ACC112 (cell line): ENCODE measurements at regions not wholly inside any gene's neighbourhood (a gene's known extent, or its start where the extent isn't known, plus 50 kb on each side); places are given as distances from the start of the nearest gene placed in this dataset.

Source experiments
- H2AFZ ChIP-seq: fragments of 200-600 bp; sonication (generic); one replicate; pipeline ENCODE4 v1.6.0; 2017; ENCODE audit warnings: antibody characterized with exemption, low read length; ENCODE audit not compliant: unreplicated experiment
- H3K27ac ChIP-seq: fragments of 200-600 bp; sonication (generic); 2 replicates; pipeline ENCODE4 v1.5.1; 2014; ENCODE audit warnings: low read depth, mild to moderate bottlenecking, antibody characterized with exemption, low read length, moderate library complexity
- H3K27me3 ChIP-seq: fragments of 200-600 bp; sonication (generic); 2 replicates; pipeline ENCODE4 v1.6.1; 2014; ENCODE audit warnings: mild to moderate bottlenecking, antibody characterized with exemption, low read length, moderate library complexity, mixed read lengths; ENCODE audit not compliant: insufficient read depth
- H3K36me3 ChIP-seq: fragments of 200-600 bp; sonication (generic); 2 replicates; pipeline ENCODE4 v1.6.1; 2016; ENCODE audit warnings: mild to moderate bottlenecking, antibody characterized with exemption, low read length, moderate library complexity, mixed read lengths; ENCODE audit not compliant: insufficient read depth
- H3K4me1 ChIP-seq: fragments of 200-600 bp; sonication (generic); one replicate; pipeline ENCODE4 v1.6.1; 2016; ENCODE audit warnings: low read length, mixed read lengths; ENCODE audit not compliant: insufficient read depth, unreplicated experiment, control insufficient read depth
- H3K4me3 ChIP-seq: fragments of 200-600 bp; sonication (generic); 2 replicates; pipeline ENCODE4 v1.5.1; 2014; ENCODE audit warnings: mild to moderate bottlenecking, low read depth, low read length
- H3K79me2 ChIP-seq: fragments of 200-600 bp; sonication (generic); one replicate; pipeline ENCODE4 v1.6.0; 2016; ENCODE audit warnings: low read length; ENCODE audit not compliant: control insufficient read depth, unreplicated experiment, insufficient read depth

DNA sequence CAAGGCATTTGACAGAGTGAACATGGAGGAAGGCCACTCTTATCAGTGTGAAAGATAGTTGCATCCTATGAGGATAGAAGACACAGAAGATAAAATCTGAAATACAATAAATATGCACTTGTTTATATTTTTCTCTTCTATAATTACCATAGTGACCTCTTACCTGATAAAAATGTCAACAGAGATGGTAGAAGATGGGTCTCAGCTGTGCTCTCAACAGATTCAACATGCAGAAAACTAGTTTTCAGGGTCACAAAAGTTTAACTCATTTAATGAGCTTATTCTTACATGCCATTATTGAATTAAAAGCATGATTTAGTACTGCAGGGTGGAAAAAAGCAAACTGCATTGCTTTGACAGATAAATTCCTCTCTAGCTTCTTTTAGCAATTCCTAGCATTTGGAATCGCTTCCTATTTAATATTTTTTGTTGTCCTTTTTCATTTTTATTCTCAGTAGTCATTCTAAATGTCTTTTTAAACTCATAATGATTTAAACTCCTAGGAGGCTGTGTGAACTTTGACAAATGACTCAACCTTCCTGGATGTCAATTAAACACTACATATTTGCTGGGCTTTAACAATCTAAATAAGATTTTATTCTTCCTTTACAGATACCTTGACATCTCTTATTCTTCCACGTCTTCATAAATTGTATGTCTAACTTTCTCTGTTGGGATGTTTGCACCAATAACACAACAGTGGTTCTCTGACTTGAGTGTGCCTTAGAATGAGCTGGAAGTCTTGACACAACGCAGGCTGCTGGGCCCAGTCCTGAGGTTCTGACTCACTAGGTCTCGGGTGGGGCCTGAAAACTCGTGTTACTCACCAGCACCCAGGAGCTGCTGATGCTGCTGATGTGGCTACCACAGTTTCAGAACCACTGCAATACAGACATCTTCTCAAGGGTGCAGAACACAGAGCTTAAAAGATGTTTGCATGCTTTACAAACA, 565.5 kb upstream of the IGFBP3 start:
- Histone ChIP-seq H3K27me3 (no peaks in the 10 kb centered on the region), H2AFZ (peak overlapping the region; percentile 62), H3K27ac (peak overlapping the region; percentile 71), H3K4me1 (peaks cover 27% of the 10 kb centered on the region), H3K36me3 (no peaks in the 10 kb centered on the region), H3K79me2 (no peaks in the 10 kb centered on the region), H3K4me3 (peak overlapping the region; percentile 27; the same call in 1 of the 2 replicates)

DNA sequence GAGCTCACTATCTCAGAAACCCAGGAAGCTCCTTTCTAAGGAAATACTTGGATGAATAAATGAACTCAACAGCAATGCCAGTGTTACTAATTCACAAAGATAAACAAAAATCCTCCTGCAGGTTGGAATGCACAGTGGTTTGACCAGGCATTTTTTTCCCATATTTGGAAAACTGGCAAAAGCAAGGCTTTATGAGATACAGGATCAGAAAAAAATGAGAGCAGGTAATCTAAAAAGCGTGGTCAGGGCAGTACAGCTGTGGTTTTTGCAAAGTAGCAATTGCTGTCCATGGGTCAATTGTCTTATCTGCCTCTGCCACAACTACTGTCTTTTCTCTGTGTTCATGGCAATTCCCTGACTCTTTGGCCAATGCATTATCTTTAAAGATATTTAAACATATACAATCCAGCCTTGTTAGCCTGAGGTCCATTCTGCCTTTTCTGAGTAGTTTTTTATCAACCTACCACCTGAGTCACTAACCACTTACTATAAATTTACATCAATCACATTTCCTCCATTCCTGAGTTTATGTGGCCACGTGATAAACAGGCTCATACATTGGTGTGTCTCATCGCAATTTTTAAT, 564.5 kb upstream of the IGFBP3 start:
- no peak overlapping the region for H3K4me3 ChIP-seq
- H3K79me2 ChIP-seq: no peaks in the 10 kb centered on the region
- H2AFZ ChIP-seq: no peak overlapping the region
- H3K27me3 ChIP-seq: no peaks in the 10 kb centered on the region
- H3K36me3 ChIP-seq: no peaks in the 10 kb centered on the region
- H3K4me1 ChIP-seq: peaks cover 27% of the 10 kb centered on the region
- H3K27ac ChIP-seq: peak overlapping the region; percentile 71

DNA sequence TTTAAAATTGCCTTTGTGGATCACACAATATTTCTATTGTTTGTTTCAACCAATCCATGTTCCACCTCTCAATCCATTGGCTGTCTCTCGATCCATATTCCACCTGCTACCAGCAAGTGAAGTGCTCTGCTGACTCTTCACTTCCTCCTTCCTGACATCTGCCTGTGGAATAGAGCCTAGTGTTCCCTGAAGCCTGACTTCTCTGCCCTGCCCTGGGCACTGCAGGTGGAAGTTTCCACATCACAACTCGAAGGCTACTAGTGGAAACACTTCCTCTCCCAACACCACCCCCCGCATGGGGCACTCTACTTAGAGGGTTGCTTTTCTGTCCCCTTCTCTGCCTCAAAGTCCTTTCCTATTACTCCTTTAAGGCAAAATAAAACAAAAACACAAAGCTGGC, 563.8 kb upstream of the IGFBP3 start:
- no peak overlapping the region for H2AFZ ChIP-seq
- no peak overlapping the region for H3K27ac ChIP-seq
- H3K36me3 ChIP-seq: no peaks in the 10 kb centered on the region
- no peaks in the 10 kb centered on the region for H3K79me2 ChIP-seq
- no peaks in the 10 kb centered on the region for H3K27me3 ChIP-seq
- H3K4me1 ChIP-seq: peaks cover 24% of the 10 kb centered on the region
- H3K4me3 ChIP-seq: no peak overlapping the region

GRCh38 chr7:46480619-46481018, 559.5 kb upstream of the IGFBP3 start:
- H3K4me3 ChIP-seq: no peak overlapping the region

DNA sequence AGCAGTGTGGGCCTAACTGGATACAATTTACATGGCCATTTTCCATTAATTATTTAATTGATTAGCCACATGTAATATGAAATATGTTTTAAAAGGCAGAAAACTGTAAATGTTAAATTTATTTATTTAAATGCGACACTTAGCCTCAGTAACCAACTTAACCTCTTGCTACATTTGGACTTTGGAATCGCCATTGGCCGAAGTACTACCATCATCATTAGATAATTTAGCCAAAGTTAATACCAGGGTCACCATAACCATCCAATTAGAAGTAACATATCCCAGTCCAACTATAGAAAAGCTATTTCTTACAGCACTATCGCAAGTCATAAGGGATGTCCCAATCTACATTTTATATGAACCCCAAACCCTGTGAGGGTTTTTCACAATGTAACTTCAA, 558.6 kb upstream of the IGFBP3 start:
- no peaks in the 10 kb centered on the region for H3K27me3 ChIP-seq
- peaks cover 3% of the 10 kb centered on the region for H3K4me1 ChIP-seq
- H2AFZ ChIP-seq: no peak overlapping the region
- no peaks in the 10 kb centered on the region for H3K79me2 ChIP-seq
- H3K27ac ChIP-seq: no peak overlapping the region
- no peak overlapping the region for H3K4me3 ChIP-seq
- no peaks in the 10 kb centered on the region for H3K36me3 ChIP-seq

More at GRCh38 chr7:46480619-46481018, 559.5 kb upstream of the IGFBP3 start:
- Histone ChIP-seq H3K4me1 (peaks cover 8% of the 10 kb centered on the region), H3K36me3 (no peaks in the 10 kb centered on the region), H3K27me3 (no peaks in the 10 kb centered on the region), H3K79me2 (no peaks in the 10 kb centered on the region), H2AFZ (no peak overlapping the region), H3K27ac (no peak overlapping the region)

- no peak overlapping the region for H3K4me3 ChIP-seq
- no peaks in the 10 kb centered on the region for H3K79me2 ChIP-seq
- no peak overlapping the region for H2AFZ ChIP-seq
- no peak overlapping the region for H3K27ac ChIP-seq
- H3K27me3 ChIP-seq: no peaks in the 10 kb centered on the region
- no peaks in the 10 kb centered on the region for H3K36me3 ChIP-seq
- H3K4me1 ChIP-seq: peaks cover 3% of the 10 kb centered on the region
These were observed 557.0 kb upstream of the IGFBP3 start for GRCh38 chr7:46478046-46478445.

- H3K27me3 ChIP-seq: no peaks in the 10 kb centered on the region
- H3K79me2 ChIP-seq: no peaks in the 10 kb centered on the region
- no peak overlapping the region for H3K4me3 ChIP-seq
- H3K36me3 ChIP-seq: no peaks in the 10 kb centered on the region
- no peak overlapping the region for H3K27ac ChIP-seq
- H3K4me1 ChIP-seq: no peaks in the 10 kb centered on the region
- H2AFZ ChIP-seq: no peak overlapping the region
These were observed 547.8 kb upstream of the IGFBP3 start for GRCh38 chr7:46468753-46469356.

DNA sequence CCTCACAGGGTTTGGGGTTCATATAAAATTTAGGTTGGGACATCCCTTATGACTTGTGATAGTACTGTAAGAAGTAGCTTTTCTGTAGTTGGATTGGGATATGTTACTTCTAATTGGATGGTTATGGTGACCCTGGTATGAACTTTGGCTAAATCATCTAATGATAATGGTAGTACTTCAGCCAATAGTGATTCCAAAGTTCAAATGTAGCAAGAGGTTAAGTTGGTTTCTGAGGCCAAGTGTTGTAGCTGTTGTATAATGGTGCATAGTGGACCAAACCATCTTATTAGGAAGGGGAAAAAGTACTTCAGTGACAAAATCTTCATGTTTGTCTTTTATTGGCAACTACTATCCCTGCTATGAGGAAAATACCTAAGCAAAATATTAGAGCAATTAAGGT, 542.1 kb upstream of the IGFBP3 start:
- no peaks in the 10 kb centered on the region for H3K4me1 ChIP-seq

DNA sequence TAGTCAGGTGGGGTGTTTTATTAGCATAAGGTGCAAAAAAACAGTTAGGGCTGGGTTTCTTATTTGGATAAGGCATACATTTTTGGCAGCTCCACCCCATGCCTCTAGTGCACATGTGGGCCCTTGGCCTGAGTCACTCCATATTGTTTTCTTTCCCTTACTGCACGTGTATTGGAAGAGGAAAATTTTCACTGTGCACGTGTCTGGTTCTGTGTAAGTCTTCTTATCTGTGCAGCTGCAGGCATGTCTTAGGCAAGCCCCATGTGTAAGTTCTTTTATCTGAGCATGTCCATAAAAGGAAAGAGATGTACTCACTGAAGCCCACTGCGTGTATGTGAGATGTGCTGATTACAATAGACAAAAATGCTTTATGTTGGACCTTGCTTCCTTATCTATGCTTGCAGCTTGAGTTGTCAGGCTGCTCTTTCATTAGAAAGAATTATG, 540.3 kb upstream of the IGFBP3 start:
- H2AFZ ChIP-seq: no peak overlapping the region
- H3K27me3 ChIP-seq: no peaks in the 10 kb centered on the region
- H3K36me3 ChIP-seq: no peaks in the 10 kb centered on the region
- H3K79me2 ChIP-seq: no peaks in the 10 kb centered on the region
- no peak overlapping the region for H3K27ac ChIP-seq
- H3K4me3 ChIP-seq: no peak overlapping the region
- H3K4me1 ChIP-seq: peaks cover 7% of the 10 kb centered on the region

More for the DNA sequence above, 542.1 kb upstream of the IGFBP3 start:
- Histone ChIP-seq H2AFZ (no peak overlapping the region), H3K4me3 (no peak overlapping the region), H3K27ac (no peak overlapping the region), H3K79me2 (no peaks in the 10 kb centered on the region), H3K36me3 (no peaks in the 10 kb centered on the region), H3K27me3 (no peaks in the 10 kb centered on the region)

GRCh38 chr7:46459942-46460341, 538.9 kb upstream of the IGFBP3 start:
- peaks cover 18% of the 10 kb centered on the region for H3K4me1 ChIP-seq
- no peaks in the 10 kb centered on the region for H3K27me3 ChIP-seq
- H3K79me2 ChIP-seq: no peaks in the 10 kb centered on the region
- no peak overlapping the region for H3K27ac ChIP-seq
- no peak overlapping the region for H2AFZ ChIP-seq
- no peak overlapping the region for H3K4me3 ChIP-seq
- H3K36me3 ChIP-seq: no peaks in the 10 kb centered on the region
